Glomerular endothelial cell (primary cell): ENCODE measurements at regions not wholly inside any gene's neighbourhood (a gene's known extent, or its start where the extent isn't known, plus 50 kb on each side); places are given as distances from the start of the nearest gene placed in this dataset.
"Not testable (repeated sequence)": the region's sequence is repeated elsewhere in the genome, so short reads cannot be mapped to it uniquely, and the experiment has no call there.

ENCODE experiments used
- DNase-seq: peaks from one replicate; pipeline ENCODE4 v3.0.0-alpha.2; 2011; ENCODE audit warnings: low read depth, low spot score; ENCODE audit errors: extremely low read depth

- not testable (repeated sequence) for DNase-seq
These were observed 639.6 kb downstream of the TP53TG3F start for GRCh38 chr16:34099028-34099427.
